Body of pancreas (tissue), 4 donors: ENCODE measurements at regions not wholly inside any gene's neighbourhood (a gene's known extent, or its start where the extent isn't known, plus 50 kb on each side); places are given as distances from the start of the nearest gene placed in this dataset.

ENCODE experiments used
- ATAC-seq: fragments of 150-250 bp; one replicate; pipeline ENCODE4 v1.9.1; 2016
- DNase-seq, 4 donors: peaks; one replicate each; pipeline ENCODE4 v3.0.0-alpha.2; 2019
- H3K27ac ChIP-seq, 4 donors: fragments of 200-600 bp; sonication (generic); 1 replicate in 3 of 4; 2 replicates in 1 of 4; pipeline versions ENCODE4 v1.5.1 to v1.6.1; 2016 to 2019; ENCODE audit warnings: mild to moderate bottlenecking in 1 of 4, mixed read lengths in 1 of 4, moderate library complexity in 1 of 4
- H3K27me3 ChIP-seq, 2 donors: fragments of 200-600 bp; sonication (generic); one replicate each; pipeline ENCODE4 v1.6.0; 2016; ENCODE audit warnings: mild to moderate bottlenecking in 1 of 2
- H3K36me3 ChIP-seq, 2 donors: fragments of 200-600 bp; sonication (generic); replicated peaks in 1 of 2; 2 replicates each; pipeline ENCODE4 v1.5.1; 2016; ENCODE audit warnings: low read depth in 2 of 2; ENCODE audit not compliant: insufficient read depth in 1 of 2
- H3K4me1 ChIP-seq: fragments of 200-600 bp; sonication (generic); one replicate; pipeline ENCODE4 v1.6.0; 2016
- H3K4me3 ChIP-seq, 2 donors: fragments of 200-600 bp; sonication (generic); 1 replicate in 1 of 2; 2 replicates in 1 of 2; pipeline ENCODE4 v1.5.1; 2016 to 2019
- H3K9me3 ChIP-seq, 3 donors: fragments of 200-600 bp; sonication (generic); 1 replicate in 2 of 3; 2 replicates in 1 of 3; pipeline ENCODE4 v1.5.1; 2016
- CTCF ChIP-seq, 7 experiments: fragments of 450-650 bp in 4 of 7; fragments of 200-600 bp in 3 of 7; sonication (generic) in 3 of 7; IDR thresholded peaks; one replicate each; pipeline ENCODE4 v1.5.1; 2016 to 2019; ENCODE audit warnings: antibody characterized with exemption in 7 of 7
- POLR2A ChIP-seq, 3 donors: fragments of 450-650 bp; IDR thresholded peaks; one replicate each; pipeline ENCODE4 v1.6.1; 2016; ENCODE audit warnings: antibody characterized with exemption in 3 of 3, mild to moderate bottlenecking in 2 of 3
- WGBS, 2 donors: methylation state at CpG; one replicate each; pipeline ENCODE4 v1.1.5; 2017; 5-methylcytosine and 5-hydroxymethylcytosine counted together
- intact Hi-C: fragments of 100-400 bp; cut with DNase I; formaldehyde crosslinking; loops from one replicate; pipeline ENCODE4 v1.15.1; 2023

- no peak for DNase-seq
- TF ChIP-seq POLR2A (IDR thresholded peaks at IDR 0.05) (no peak), CTCF (IDR thresholded peaks at IDR 0.05) (no peak)
- no peak overlapping the region for H3K27ac ChIP-seq
- intact Hi-C loops: no loop called here
- H3K4me1 ChIP-seq: no peaks in the 10 kb centered on the region
- no peaks in the 10 kb centered on the region for H3K27me3 ChIP-seq
- H3K9me3 ChIP-seq: no peaks in the 10 kb centered on the region
- H3K4me3 ChIP-seq: no peak overlapping the region
- WGBS, 2 donors: 82 to 85% methylated on average over 1 of the region's 1 CpG
- ATAC-seq: no peak
- no peaks in the 10 kb centered on the region for H3K36me3 ChIP-seq
Measured at GRCh38 chr15:38614621-38615020, 50.0 kb upstream of the RASGRP1 start.

- Histone ChIP-seq H3K36me3 (no peaks in the 10 kb centered on the region), H3K27me3 (no peaks in the 10 kb centered on the region), H3K27ac (no peak overlapping the region), H3K9me3 (no peaks in the 10 kb centered on the region), H3K4me1 (peaks cover 20% of the 10 kb centered on the region), H3K4me3 (no peak overlapping the region)
- no peak for DNase-seq
- intact Hi-C loops: no loop called here
- WGBS, 2 donors: 68 to 80% methylated on average over 2 of the region's 2 CpGs
- TF ChIP-seq POLR2A (IDR thresholded peaks at IDR 0.05) (no peak), CTCF (IDR thresholded peaks at IDR 0.05) (no peak)
- no peak for ATAC-seq
Measured at GRCh38 chr15:38617831-38618230, 53.2 kb upstream of the RASGRP1 start.

GRCh38 chr15:38618242-38618955, 53.8 kb upstream of the RASGRP1 start:
- Histone ChIP-seq H3K27me3 (no peaks in the 10 kb centered on the region), H3K36me3 (no peaks in the 10 kb centered on the region), H3K27ac (no peak overlapping the region), H3K4me3 (no peak overlapping the region), H3K4me1 (peaks cover 24% of the 10 kb centered on the region), H3K9me3 (no peaks in the 10 kb centered on the region)
- ATAC-seq (no peak), DNase-seq (no peak)
- intact Hi-C loops: no loop called here
- TF ChIP-seq CTCF (IDR thresholded peaks at IDR 0.05): no peak
- TF ChIP-seq POLR2A (IDR thresholded peaks at IDR 0.05): no peak
- WGBS, 2 donors: 68 to 72% methylated on average over 4 of the region's 4 CpGs

- Histone ChIP-seq H3K36me3 (no peaks in the 10 kb centered on the region), H3K9me3 (no peaks in the 10 kb centered on the region), H3K4me3 (no peak overlapping the region), H3K4me1 (peaks cover 37% of the 10 kb centered on the region), H3K27ac (peak overlapping the region in 1 of 4 donors; percentile 48), H3K27me3 (no peaks in the 10 kb centered on the region)
- ATAC-seq (no peak), DNase-seq (no peak)
- 27 to 50% methylated on average over 2 of the region's 2 CpGs for WGBS, 2 donors
- intact Hi-C loops: no loop called here
- TF ChIP-seq CTCF (IDR thresholded peaks at IDR 0.05) (no peak), POLR2A (IDR thresholded peaks at IDR 0.05) (no peak)
Measured at GRCh38 chr15:38620098-38620497, 55.5 kb upstream of the RASGRP1 start.
